DMS79 (cell line): ENCODE measurements at regions not wholly inside any gene's neighbourhood (a gene's known extent, or its start where the extent isn't known, plus 50 kb on each side); places are given as distances from the start of the nearest gene placed in this dataset.
"Not testable (repeated sequence)": the region's sequence is repeated elsewhere in the genome, so short reads cannot be mapped to it uniquely, and the experiment has no call there.

Source experiments
- DNase-seq: peaks from one replicate; lab custom pipeline; 2025; lab: John Stamatoyannopoulos, UW

GRCh38 chr5:112573441-112573840 lies 154.4 kb upstream of the EPB41L4A start:
- no peak for DNase-seq

GRCh38 chr5:112574536-112574935 lies 155.5 kb upstream of the EPB41L4A start:
- DNase-seq: peak; percentile 60

DNA sequence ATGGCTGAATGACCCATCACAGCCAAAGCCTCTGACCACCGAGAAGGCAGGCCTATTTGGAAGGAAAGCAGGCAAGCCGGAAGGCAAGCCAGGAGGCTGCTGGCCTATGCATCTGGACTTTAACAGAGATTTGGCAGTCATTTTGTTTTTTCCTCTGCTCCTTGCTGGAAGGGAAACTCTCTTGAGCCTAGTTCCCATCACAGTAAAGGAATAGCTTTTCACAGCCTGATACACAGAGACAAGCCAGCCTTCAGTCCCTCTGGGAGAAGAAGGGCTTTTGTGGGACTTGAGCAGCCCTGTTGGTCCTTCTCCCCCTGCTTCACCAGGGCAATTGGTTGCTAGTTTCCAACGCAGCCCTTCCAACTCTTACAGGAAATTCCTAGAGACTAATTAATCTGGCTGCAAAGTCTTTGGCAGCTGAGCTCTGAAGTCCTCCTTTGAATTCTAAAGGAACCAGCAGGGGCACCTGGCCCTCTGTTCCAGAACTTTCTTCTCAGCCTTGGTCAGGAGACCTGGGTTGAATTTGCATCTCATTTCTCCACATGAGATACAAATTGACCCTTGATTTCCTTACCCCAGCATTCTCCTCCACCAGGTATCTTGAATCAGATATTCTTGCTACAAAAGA lies 157.3 kb upstream of the EPB41L4A start:
- DNase-seq: no peak

DNA sequence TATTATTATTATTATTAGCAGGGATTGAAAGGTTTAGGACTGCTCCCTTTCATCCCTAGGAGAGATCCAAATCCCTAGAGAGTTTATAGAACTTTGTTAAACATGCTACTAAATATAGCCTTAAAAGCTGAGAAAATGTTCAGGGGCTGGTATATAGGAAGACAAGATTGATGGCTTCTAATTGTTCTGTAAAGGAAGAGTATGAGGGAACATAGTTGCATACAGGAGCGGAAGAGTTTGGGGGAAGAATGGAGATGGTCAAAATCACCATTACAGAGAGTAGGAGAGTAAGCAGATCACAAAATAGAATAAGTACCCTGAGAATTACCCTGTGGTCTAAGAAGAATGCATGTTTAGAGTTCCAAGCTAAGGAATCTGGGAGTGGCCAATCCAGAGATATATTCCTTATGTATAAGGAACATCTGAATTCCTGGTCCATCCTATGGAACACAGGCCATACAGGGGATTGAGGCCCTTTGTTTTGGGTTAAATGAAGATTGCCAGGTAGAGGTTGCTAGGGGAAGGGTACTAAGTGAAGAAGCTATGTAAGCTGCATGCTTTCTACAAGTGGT lies 158.0 kb upstream of the APC start:
- no peak for DNase-seq

DNA sequence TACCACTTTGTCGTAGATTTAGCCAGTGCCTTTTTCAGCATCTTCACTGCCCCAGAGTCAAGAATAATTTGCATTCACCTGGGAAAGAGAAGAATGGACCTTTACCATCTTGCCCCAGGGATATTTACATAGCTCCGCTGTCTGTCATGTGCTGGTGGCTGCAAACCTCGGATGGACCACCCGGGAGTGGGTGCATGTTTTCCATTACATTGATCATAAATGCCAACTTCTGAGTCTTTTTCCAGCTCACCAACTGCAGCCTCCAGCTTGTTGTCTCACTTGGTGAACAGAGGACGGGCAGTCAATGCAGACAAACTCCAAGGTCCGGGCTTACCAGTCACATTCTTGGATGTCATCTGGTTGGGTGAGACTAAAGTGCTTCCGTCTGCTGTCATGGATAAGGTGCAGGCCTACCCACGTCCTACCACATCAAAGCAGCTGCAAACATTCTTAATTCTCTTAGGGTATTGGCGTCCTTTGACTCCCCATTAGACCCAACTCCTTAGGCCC lies 155.8 kb upstream of the APC start:
- DNase-seq: no peak

DNA sequence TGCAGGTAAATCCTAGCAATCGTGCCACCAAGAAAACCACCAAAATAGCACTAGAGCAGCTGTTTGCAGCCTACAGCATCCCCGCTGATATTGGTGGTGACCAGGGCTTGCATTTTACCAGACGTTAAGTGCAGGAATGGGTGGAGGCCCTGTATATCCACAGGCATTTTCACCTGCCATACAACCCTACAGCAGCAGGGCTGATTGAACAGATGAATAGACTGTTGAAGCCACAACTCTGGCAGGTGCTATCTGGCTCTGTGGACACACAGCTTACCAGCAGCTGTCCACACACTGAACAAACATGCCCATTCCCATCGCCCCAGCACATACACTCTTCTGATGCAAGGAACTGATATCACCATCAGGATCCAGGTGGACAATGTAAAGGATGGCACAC lies 154.5 kb upstream of the APC start:
- DNase-seq: no peak

DNA sequence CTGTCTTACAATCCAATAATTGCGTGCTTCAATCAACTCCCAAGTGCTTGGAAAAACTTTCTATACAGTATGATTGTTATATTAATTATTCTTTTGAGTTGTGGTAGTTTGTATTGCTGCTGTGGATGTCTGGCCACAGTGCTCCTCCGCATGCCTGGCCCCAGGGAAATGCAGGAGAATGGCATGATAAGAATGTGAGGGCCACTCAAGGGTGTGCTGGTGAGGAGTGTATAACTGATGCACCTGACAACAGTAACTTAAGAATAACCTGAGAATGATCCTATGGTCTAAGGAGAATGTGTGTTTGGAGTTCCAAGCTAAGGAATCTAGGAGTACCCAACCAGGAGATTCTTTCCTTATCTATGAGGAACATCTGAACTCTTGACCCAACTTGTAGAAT lies 152.9 kb upstream of the APC start:
- DNase-seq: no peak

DNA sequence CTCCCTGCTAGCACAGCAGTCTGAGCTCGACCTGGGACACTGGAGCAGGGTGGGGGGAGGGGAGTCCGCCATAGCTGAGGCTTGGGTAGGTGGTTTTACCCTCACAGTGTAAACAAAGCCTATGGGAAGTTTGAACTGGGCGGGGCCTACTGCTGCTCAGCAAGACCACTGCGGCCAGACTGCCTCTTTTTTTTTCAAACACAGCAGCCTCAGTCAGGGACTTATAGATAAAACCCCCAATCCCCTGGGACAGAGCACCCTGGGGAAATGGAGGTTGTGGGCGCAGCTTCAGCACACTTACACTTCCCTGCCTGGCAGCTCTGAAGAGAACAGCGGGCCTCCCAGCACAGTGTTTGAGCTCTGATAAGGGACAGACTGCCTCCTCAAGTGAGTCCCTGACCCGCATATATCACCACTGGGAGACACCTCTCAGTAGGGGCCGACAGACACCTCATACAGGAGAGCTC lies 151.1 kb upstream of the APC start:
- no peak for DNase-seq

GRCh38 chr5:112590858-112591257 lies 146.8 kb upstream of the APC start:
- not testable (repeated sequence) for DNase-seq

- peak; percentile 30 for DNase-seq
Measured at GRCh38 chr5:112594095-112594850, 143.4 kb upstream of the APC start.

DNA sequence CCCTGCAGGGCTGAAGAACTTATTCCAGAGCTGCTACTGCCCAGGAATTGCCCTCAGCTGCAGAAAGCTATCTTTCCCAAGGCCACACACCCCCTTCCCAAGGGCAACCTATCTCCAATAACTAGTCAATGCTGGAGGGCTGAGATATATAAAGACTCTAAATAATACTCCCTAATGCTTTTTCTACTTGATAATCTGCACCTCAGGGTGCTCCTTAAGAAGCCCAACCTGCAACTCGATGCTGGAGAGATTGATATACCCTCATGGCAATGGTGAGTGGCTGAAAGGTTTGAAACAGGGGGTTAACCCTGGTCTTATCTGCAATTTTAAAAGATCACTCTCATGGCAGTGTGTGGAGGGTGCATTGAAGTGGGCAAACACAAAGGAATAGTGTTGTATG lies 142.7 kb upstream of the APC start:
- DNase-seq: no peak

DNA sequence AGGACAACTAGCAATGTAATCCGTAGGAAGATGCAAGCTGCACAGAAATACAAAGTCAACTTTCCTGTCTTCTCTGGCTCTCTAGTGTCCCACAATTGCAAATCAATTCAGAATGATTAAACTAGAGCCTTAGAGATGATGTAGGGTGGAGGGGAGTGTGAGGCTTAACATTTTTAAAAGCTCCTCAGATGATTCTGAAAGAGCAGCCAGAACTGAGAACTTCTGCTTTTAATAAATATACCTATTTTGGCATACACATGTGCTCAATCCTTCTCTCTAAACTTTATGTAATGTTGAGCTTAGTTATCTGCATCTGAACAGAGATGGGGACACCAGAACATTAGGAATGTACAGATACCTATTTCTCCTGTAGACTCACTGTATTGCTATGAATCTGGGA lies 139.9 kb upstream of the APC start:
- DNase-seq: no peak

DNA sequence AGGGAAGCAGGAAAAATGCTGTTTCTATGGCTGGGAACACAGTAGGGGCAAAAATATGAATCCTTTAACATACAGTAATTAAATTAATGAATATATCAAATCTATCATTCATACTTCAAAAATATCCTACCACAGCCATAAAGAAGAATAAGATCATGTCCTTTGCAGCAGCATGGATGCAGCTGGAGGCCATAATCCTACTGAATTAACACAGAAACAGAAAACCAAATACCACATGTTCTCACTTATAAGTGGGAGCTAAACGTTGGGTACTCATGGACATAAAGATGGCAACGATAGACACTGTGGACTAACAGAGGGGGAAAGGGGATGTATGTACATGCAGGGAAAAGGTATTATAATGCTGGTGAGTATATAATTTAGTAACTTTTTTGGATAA lies 137.2 kb upstream of the APC start:
- not testable (repeated sequence) for DNase-seq

DNA sequence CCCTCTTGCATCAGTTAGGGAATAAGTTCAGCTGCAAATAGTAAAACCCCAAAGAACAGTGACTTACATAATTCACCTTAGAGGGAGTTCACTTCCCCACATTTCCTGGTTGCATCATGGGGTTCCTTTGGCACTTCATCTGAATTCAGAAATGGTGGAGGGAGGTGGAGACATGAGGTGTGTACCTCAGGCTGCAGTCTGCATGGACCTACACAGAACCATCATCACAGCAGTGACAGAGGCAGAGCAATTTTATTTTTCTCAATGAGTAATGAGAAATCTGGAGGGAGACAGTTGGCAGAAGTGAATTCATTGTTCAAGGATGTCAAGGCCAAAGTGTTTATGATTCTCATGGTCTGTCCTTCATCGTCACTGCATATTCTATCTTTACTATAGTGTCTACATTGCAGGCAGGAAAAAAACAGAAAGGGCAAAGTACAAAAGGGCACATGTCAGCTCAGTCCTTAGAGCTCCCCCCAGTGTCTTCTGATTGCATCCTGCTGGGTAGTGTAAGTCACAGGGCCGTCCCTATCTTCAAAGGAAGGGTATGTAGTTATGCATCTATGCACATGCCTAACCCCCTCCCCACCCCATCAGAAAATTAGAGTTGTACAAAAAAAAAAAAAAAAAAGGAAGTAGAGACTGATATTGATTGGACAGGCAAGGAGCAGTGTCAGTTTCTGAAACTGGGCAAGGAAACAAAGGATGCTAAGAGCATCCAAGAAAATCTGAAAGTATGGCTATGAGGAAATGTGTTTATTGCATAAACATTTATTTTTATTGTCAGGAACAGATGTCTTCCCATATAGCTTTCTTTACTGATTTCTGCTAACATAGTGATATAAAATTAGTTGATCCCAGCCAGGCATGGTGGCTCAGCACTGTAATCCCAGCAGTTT lies 132.7 kb upstream of the APC start:
- no peak for DNase-seq

DNA sequence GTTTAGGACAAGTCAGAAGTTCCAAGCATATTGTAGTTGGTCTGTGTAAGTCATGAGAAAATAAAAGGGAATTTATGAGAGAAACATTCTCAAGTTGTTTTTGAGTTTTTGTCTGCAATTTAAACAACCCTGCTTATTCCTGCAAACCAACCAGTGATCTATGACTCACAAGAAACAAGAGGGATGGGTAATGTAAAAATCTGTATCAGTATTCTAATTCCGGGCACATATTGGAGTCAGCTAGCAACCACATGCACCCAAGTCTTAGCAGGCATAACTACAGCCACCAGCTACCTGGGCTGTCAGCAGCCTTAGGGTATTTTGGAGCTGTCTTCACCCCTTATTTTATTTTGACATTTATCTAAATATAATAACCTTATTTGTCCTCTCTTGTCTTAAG lies 128.7 kb upstream of the APC start:
- no peak for DNase-seq

DNA sequence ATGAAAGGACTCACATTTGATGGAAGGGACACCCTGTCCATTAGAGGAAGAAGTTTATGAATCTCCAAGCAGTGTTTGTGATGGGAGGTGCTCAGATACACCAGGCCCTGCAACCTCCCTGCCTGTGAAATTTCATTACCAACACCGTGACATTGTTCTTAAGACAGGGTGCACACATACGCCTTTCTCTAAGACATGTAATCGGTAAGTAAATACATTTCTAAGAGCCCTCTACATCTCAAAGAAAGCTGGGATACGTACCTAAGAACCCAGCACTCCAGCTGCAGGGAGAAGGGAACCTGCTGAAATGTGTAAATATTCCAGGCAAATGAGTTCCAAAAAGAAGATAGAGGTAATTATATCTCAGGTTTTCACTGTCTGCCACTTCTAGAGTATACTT lies 125.0 kb upstream of the APC start:
- DNase-seq: no peak

DNA sequence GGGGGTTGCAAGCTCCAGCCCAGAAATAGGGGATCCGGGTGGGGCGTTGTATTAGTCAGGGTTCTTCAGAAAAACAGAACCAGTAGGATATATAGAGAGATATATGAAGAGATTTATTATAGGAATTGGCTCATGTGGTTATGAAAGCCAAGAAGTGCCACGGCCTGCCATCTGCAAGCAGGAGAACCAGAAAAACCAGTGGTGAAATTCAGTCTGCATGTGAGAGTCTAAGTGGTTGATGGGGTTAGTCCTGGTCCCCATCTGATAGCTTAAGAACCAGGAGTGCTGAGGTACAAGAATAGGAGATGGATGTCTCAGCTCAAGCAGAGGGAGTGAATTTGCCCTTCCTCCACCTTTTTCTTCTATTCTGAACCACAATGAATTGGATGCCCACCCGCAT lies 123.4 kb upstream of the APC start:
- no peak for DNase-seq

GRCh38 chr5:112614986-112615385 lies 122.7 kb upstream of the APC start:
- DNase-seq: no peak

DNA sequence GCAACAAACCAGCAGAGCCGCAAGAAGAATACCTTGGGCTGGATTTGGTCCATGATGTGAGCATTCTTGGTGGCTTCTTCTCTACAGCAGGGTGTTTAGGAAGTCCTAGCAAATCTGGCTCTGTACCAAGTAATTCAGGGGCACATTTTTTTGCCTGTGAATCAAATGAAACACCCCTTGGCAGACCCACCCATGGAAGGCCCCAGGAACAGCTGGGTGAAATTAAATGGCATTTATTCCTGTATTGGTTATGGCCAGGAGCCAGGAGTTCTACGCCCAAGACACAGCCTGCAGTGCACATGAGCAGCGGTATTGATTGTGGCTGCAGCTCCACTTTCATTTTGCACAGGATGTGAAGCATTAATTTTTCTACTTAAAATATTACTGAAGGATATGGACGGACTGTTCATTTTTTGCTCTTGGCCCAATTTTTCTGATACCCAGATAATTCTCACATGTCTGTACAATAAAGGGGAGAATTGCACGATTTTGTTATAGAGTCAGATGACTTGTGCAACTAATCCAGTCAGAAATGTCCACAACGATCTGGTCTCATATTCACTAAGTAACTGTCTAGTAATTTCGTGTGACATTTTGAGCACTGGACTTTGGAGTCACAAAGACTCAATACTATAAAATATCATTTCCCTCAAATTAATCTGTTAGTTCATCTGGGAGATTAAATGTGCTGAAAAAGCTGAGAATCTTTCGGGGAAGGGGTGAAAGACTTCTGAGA lies 120.7 kb upstream of the APC start:
- DNase-seq: no peak

GRCh38 chr5:112625246-112625645 lies 112.4 kb upstream of the APC start:
- no peak for DNase-seq

- DNase-seq: peak; percentile 27
Measured at GRCh38 chr5:112625689-112626438, 111.8 kb upstream of the APC start.
